MCF 10A (cell line): ENCODE measurements at regions not wholly inside any gene's neighbourhood (a gene's known extent, or its start where the extent isn't known, plus 50 kb on each side); places are given as distances from the start of the nearest gene placed in this dataset.
A peak's percentile ranks its signal among the peaks of the same experiment; 100 is the strongest.

Source experiments
- BruUV-seq: library from RNA; stranded (reverse); fragments of 400-500 nt; replicated peaks from 2 replicates; lab custom pipeline; 2021; lab: Mats Ljungman, UMichigan
- CTCF ChIA-PET: fragments of 300-600 bp; sonication (Branson Sonifier 250); formaldehyde crosslinking; extraction: SDS; loops from one replicate; lab custom pipeline; 2021; ENCODE audit warnings: antibody characterized with exemption, inconsistent platforms; lab: Yijun Ruan, JAX
- POLR2A ChIA-PET: fragments of 300-600, 350-650 bp; sonication (Branson Sonifier 250); formaldehyde crosslinking; extraction: SDS; loops from one replicate; lab custom pipeline; 2020; ENCODE audit warnings: antibody characterized with exemption, inconsistent platforms; lab: Yijun Ruan, JAX
- DNase-seq: peaks from one replicate; pipeline ENCODE4 v3.0.0-alpha.2; 2018; ENCODE audit not compliant: unreplicated experiment
- H3K27ac Mint-ChIP-seq: one replicate; pipeline ENCODE4 v1.8.0; 2022; ENCODE audit warnings: mild to moderate bottlenecking, low read depth, mixed read lengths; ENCODE audit not compliant: unreplicated experiment
- H3K27me3 Mint-ChIP-seq: one replicate; pipeline ENCODE4 v1.8.0; 2022; ENCODE audit warnings: mixed read lengths; ENCODE audit not compliant: insufficient read depth, unreplicated experiment
- H3K36me3 Mint-ChIP-seq: one replicate; pipeline ENCODE4 v1.8.0; 2022; ENCODE audit warnings: mild to moderate bottlenecking, moderate library complexity, mixed read lengths; ENCODE audit not compliant: insufficient read depth, unreplicated experiment
- H3K4me1 Mint-ChIP-seq: one replicate; pipeline ENCODE4 v1.8.0; 2022; ENCODE audit warnings: mixed read lengths; ENCODE audit not compliant: insufficient read depth, unreplicated experiment
- H3K4me3 Mint-ChIP-seq: one replicate; pipeline ENCODE4 v1.8.0; 2022; ENCODE audit warnings: mild to moderate bottlenecking, moderate library complexity, mixed read lengths; ENCODE audit not compliant: unreplicated experiment
- H3K9me3 Mint-ChIP-seq: one replicate; pipeline ENCODE4 v1.8.0; 2022; ENCODE audit warnings: mixed read lengths; ENCODE audit not compliant: unreplicated experiment
- CTCF ChIP-seq: fragments of 200-600 bp; IDR thresholded peaks from one replicate; pipeline ENCODE4 v1.8.0; 2022; ENCODE audit warnings: antibody characterized with exemption, mild to moderate bottlenecking; ENCODE audit not compliant: unreplicated experiment
- intact Hi-C: fragments of 100-400 bp; cut with micrococcal nuclease; formaldehyde crosslinking; loops from 2 replicates; pipeline ENCODE4 v1.14.1; 2022

- Mint-ChIP-seq H3K4me1 (peaks cover 14% of the 10 kb centered on the region), H3K27ac (no peak overlapping the region), H3K36me3 (peaks cover 5% of the 10 kb centered on the region), H3K9me3 (no peaks in the 10 kb centered on the region), H3K4me3 (no peak overlapping the region), H3K27me3 (no peaks in the 10 kb centered on the region)
- POLR2A ChIA-PET = interaction anchor here (1.1 kb wide), 1 partner anchor 18 kb away, joined by 3 read pairs; no protein-coding TSS in a partner anchor
- intact Hi-C loops = no loop called here
- CTCF ChIA-PET = interaction anchor here (0.6 to 1.0 kb wide), 2 partner anchors 16 to 240 kb away, joined by 3 to 4 read pairs; no protein-coding TSS in a partner anchor
- TF ChIP-seq CTCF = no peak
- no TSS peak for BruUV-seq
- no peak for DNase-seq
Measured at GRCh38 chr5:57831932-57832331, 349.3 kb upstream of the ACTBL2 start.

GRCh38 chr5:57831090-57831489 is 348.5 kb upstream of the ACTBL2 start:
- TF ChIP-seq CTCF = no peak
- intact Hi-C loops = no loop called here
- BruUV-seq = no TSS peak
- no peak overlapping the region for H3K27ac Mint-ChIP-seq
- ChIA-PET POLR2A (interaction anchor here (1.1 kb wide), 1 partner anchor 17 kb away, joined by 3 read pairs; no protein-coding TSS in a partner anchor), CTCF (no interaction called here)
- H3K4me1 Mint-ChIP-seq = peaks cover 13% of the 10 kb centered on the region
- peaks cover 5% of the 10 kb centered on the region for H3K36me3 Mint-ChIP-seq
- H3K4me3 Mint-ChIP-seq = no peak overlapping the region
- DNase-seq = no peak
- H3K9me3 Mint-ChIP-seq = no peaks in the 10 kb centered on the region
- no peaks in the 10 kb centered on the region for H3K27me3 Mint-ChIP-seq

GRCh38 chr5:57828221-57828620 is 345.6 kb upstream of the ACTBL2 start:
- Mint-ChIP-seq H3K27me3 (no peaks in the 10 kb centered on the region), H3K4me3 (no peak overlapping the region), H3K4me1 (peaks cover 24% of the 10 kb centered on the region), H3K27ac (no peak overlapping the region), H3K36me3 (no peaks in the 10 kb centered on the region), H3K9me3 (no peaks in the 10 kb centered on the region)
- no TSS peak for BruUV-seq
- POLR2A ChIA-PET = interaction anchor here (0.7 to 1.0 kb wide), 2 partner anchors 9 to 11 kb away, joined by 4 to 5 read pairs; no protein-coding TSS in a partner anchor
- CTCF ChIA-PET = no interaction called here
- TF ChIP-seq CTCF = no peak
- no peak for DNase-seq
- intact Hi-C loops = no loop called here

- CTCF ChIA-PET = interaction anchor here (0.6 to 1.6 kb wide), 5 partner anchors 8 to 635 kb away, joined by 3 to 9 read pairs (median 3); partner anchors contain the start of gene PLK2
- peak; percentile 39 for DNase-seq
- H3K27ac Mint-ChIP-seq = peak overlapping the region; percentile 26
- no peaks in the 10 kb centered on the region for H3K27me3 Mint-ChIP-seq
- no peaks in the 10 kb centered on the region for H3K9me3 Mint-ChIP-seq
- intact Hi-C loops = no loop called here
- H3K36me3 Mint-ChIP-seq = no peaks in the 10 kb centered on the region
- no peak for TF ChIP-seq CTCF
- BruUV-seq = no TSS peak
- peaks cover 26% of the 10 kb centered on the region for H3K4me1 Mint-ChIP-seq
- H3K4me3 Mint-ChIP-seq = no peak overlapping the region
- POLR2A ChIA-PET = interaction anchor here (0.6 to 3.9 kb wide), 5 partner anchors 8 to 325 kb away, joined by 3 to 23 read pairs (median 4); no protein-coding TSS in a partner anchor
Measured at GRCh38 chr5:57825031-57825686, 342.5 kb upstream of the ACTBL2 start.
